ENCODE measurements at regions not wholly inside any gene's neighbourhood (a gene's known extent, or its start where the extent isn't known, plus 50 kb on each side); places are given as distances from the start of the nearest gene placed in this dataset.

GRCh38 chr10:124286621-124287020 is 132.1 kb downstream of the OAT start:
- DNase-seq (ENCODE audit: low spot score): no peak

GRCh38 chr10:124285587-124286527 is 132.9 kb downstream of the OAT start:
- peak; percentile 61 for DNase-seq (ENCODE audit: low spot score)

GRCh38 chr10:124283949-124284250 is 134.8 kb downstream of the OAT start:
- no peak for DNase-seq (ENCODE audit: low spot score)

- DNase-seq (ENCODE audit: low spot score): no peak
These were observed 135.3 kb downstream of the OAT start for GRCh38 chr10:124283215-124283948.

- no peak for DNase-seq (ENCODE audit: low spot score)
These were observed 136.4 kb downstream of the OAT start for GRCh38 chr10:124282326-124282725.

- no peak for DNase-seq (ENCODE audit: low spot score)
These were observed 137.1 kb downstream of the OAT start for GRCh38 chr10:124281666-124282065.

GRCh38 chr10:124280916-124281315 is 137.8 kb downstream of the OAT start:
- no peak for DNase-seq (ENCODE audit: low spot score)

GRCh38 chr10:124279882-124280281 is 138.8 kb downstream of the OAT start:
- DNase-seq (ENCODE audit: low spot score): no peak

- DNase-seq (ENCODE audit: low spot score): peak; percentile 25
These were observed 139.4 kb downstream of the OAT start for GRCh38 chr10:124279298-124279697.

- no peak for DNase-seq (ENCODE audit: low spot score)
These were observed 140.4 kb downstream of the OAT start for GRCh38 chr10:124278356-124278755.

- no peak for DNase-seq (ENCODE audit: low spot score)
These were observed 145.6 kb downstream of the OAT start for GRCh38 chr10:124273141-124273540.

GRCh38 chr10:124271676-124272075 is 147.0 kb downstream of the OAT start:
- DNase-seq (ENCODE audit: low spot score): no peak

- DNase-seq (ENCODE audit: low spot score): no peak
These were observed 148.0 kb downstream of the OAT start for GRCh38 chr10:124270530-124271327.

GRCh38 chr10:124268976-124269375 is 149.7 kb downstream of the OAT start:
- DNase-seq (ENCODE audit: low spot score): no peak

GRCh38 chr10:124267911-124268549 is 150.7 kb downstream of the OAT start:
- DNase-seq (ENCODE audit: low spot score): no peak

GRCh38 chr10:124267231-124267885 is 151.4 kb downstream of the OAT start:
- no peak for DNase-seq (ENCODE audit: low spot score)

GRCh38 chr10:124266468-124267230 is 152.1 kb downstream of the OAT start:
- DNase-seq (ENCODE audit: low spot score): no peak

- DNase-seq (ENCODE audit: low spot score): no peak
These were observed 152.8 kb downstream of the OAT start for GRCh38 chr10:124265776-124266467.

- DNase-seq (ENCODE audit: low spot score): no peak
These were observed 153.4 kb downstream of the OAT start for GRCh38 chr10:124265391-124265745.

GRCh38 chr10:124264711-124265390 is 153.9 kb downstream of the OAT start:
- DNase-seq (ENCODE audit: low spot score): no peak
